NCI-H524 treated with DMSO at 0.1 percent for 48 hours (cell line): ENCODE measurements at regions not wholly inside any gene's neighbourhood (a gene's known extent, or its start where the extent isn't known, plus 50 kb on each side); places are given as distances from the start of the nearest gene placed in this dataset.

Experiments used
- DNase-seq: peaks from one replicate; lab custom pipeline; 2025; lab: John Stamatoyannopoulos, UW

GRCh38 chr18:64322189-64322588, 173.3 kb upstream of the LINC00305 start:
- DNase-seq: no peak

- no peak for DNase-seq
Measured at GRCh38 chr18:64318547-64318946, 169.7 kb upstream of the LINC00305 start.

DNA sequence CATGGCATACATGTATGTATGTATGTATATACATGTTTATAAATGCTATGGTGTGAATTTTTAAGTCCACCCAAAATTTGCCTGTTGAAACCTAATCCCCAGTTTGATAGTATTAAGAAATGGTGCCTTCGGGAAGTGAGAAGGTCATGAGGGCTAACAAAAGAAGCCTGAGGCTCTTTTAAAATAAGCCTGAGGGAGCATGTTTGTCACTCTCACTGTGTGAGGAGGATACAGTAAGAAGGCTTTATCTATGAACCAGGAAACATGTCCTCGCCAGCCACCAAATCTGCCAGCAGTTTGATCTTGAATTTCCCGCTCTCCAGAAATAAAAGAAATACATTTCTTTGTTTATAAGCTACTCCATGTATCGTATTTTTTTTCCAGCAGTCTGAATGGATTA, 163.0 kb upstream of the LINC00305 start:
- no peak for DNase-seq

DNA sequence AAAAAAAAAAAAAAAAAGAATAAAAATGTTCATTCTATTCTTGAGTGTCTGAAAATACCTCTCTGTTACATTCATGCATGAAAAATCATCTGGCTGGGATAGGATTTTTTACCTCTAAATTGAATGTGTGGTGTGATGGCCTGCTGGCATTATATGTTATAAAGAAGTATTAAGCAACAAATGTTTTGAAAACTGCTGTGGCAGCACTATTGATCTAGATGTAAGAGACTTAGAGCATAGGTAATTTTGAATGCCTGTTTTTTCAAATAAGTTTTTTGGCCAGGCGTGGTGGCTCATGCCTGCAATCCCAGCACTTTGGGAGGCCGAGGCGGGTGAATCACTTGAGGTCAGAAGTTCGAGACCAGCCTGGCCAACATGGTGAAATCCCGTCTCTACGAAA, 147.0 kb upstream of the LINC00305 start:
- DNase-seq: no peak

DNA sequence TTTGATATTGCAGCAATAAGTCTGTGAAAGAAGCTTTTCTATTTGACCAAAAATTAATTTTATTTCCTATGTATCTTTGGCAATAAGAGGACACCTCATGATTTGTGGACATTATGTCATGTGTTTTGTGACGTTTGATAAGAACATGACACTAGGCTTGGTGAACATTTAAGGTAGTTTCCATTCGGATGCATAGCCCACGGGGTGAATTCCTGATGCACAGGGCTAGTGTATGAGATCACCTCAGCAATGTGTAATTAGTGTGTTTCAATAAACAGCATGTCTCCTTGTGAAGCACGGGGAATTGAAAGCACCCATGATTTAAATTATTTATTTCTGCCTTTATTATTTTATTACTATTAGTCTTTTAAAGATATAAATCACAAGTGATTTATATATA, 146.1 kb upstream of the LINC00305 start:
- DNase-seq: no peak

DNA sequence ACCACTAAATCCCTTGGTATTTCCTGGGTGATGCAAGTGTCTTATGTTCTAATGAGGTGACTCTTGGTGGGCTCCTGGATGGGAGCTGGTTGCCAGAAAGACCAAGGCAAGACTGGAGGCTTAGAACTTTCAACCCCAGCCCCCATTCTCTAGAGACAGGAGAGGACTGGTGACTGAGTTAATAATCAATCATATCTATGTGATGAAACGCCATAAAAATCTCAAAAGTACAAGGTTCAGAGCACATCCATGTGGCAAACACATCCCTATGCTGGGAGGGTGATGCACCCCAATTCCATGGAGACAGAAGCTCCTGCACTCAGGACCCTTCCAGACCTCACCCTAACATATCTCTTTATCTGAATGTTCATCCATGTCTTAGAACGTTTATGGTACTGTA, 139.5 kb upstream of the LINC00305 start:
- no peak for DNase-seq

- no peak for DNase-seq
Measured at GRCh38 chr18:64287926-64288325, 139.0 kb upstream of the LINC00305 start.

- DNase-seq: no peak
Measured at GRCh38 chr18:64283059-64283458, 134.2 kb upstream of the LINC00305 start.

DNA sequence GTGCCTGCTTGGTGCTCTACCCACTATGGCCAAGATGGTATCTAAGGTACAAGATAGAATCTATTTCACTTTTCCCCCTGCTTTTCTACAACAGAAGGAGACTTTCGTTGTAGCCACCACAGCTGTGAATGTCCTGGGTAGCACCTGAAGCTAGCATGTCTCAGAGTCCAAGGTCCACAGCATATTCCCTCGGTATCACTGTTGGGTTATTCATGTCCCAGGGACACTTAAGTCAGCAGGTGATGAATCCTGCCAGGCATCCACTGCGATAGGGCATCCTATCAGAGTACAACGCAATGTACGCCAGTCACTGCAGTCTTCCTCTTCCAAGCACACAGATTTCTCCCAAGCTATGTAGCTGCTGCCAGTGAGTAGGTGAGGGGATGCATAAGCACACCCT, 129.1 kb upstream of the LINC00305 start:
- no peak for DNase-seq

- DNase-seq: no peak
Measured at GRCh38 chr18:64276311-64277090, 127.6 kb upstream of the LINC00305 start.

DNA sequence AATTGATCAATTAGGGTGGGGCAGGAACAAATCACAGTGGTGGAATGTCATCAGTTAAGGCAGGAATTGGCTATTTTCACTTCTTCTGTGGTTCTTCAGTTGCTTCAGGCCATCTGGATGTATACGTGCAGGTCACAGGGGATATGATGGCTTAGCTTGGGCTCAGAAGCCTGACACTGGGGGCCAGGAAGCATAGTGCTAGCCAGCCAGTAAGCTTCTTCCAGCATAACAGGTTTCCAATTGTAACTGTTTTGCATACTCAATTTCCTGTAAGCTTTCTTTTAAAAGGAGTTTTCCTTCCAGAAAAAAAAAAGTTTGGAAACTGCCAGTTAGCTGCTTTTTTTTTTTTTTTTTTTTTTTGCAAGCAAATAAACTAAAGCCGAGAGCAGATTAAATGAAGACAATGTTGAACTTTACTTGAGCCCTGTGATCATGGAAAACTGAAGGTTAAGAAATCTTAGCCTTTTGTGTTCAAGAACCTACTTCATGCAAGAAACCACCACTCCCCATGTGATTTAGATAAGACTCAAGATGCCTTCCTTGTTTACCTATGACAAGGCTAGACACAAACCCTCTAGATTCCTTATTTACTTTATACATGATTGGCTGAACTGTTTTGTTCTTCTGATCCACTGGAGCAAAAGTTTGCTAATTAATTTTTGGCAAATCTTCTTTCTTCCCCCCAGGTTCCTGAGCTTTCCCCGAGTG, 126.9 kb upstream of the LINC00305 start:
- no peak for DNase-seq

GRCh38 chr18:64273724-64274123, 124.8 kb upstream of the LINC00305 start:
- no peak for DNase-seq

DNA sequence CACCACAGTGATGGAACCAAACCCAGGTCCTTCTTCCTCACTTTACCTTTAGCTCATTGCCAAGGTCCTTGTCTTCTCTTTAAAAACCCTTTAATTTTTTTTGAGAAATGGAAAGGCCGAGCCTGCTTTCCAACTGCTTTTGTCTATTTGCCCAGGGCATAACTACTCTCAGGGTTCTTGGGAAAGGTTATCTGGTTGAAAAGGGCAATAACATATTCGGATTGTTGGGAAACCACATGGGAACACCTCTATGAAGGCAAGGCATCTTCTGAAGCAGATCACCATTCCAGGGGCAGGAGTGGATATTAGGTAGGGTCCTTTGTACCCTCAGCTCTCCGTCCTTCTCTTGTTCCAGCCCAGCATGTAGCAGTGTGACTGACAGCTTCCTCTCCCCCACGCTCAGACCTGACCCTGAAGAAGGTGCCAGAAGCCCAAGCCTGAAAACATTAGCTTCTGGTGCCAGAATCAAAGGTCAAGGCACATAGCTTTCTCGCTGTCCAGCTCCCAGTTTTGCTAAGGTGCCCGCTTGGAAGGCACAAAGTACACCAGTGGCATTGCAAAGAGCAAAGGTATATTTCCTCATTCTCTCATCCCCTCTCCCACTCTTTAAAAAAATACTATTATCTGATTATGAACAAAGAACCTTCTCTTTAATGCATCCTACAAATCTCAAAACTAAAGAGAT, 123.2 kb upstream of the LINC00305 start:
- no peak for DNase-seq

DNA sequence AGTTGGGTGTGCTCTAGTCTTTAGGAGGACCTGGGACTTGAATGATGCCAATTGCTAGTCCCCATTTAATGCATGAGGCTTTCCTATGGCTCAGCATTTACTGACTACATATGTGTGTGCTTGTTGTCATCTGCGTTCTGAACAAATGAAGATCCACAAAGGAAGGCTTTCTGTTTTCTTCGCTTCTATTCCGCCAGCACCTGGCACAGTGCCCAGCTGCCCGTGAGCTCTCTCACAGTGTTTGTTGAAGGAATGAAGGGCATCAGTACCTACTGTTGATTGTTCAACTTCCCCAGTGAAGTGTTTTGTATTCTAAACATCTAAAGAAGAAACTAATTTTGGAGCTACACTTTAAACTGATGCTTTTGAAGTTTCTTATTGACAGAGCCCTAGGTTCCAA, 122.4 kb upstream of the LINC00305 start:
- no peak for DNase-seq

- DNase-seq: no peak
Measured at GRCh38 chr18:64270608-64271007, 121.7 kb upstream of the LINC00305 start.

DNA sequence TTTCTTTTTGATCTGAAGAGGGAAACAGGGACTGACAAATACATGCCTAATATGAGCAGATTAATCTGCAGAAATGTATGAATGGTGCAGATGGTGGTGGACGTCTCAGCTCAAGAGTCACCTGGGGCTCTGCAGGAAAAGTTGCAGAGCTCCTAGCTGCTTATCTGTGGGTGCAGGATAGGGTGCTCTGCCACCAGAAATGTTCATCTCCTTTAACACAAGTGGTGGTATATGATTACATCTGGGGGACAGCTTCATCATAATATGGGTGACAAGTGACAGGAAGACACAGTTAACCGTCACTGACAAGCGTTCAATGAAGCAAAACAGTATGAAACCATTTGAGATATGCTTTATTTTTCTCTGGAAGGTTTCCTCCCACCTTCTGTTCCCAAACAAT, 121.2 kb upstream of the LINC00305 start:
- no peak for DNase-seq

DNA sequence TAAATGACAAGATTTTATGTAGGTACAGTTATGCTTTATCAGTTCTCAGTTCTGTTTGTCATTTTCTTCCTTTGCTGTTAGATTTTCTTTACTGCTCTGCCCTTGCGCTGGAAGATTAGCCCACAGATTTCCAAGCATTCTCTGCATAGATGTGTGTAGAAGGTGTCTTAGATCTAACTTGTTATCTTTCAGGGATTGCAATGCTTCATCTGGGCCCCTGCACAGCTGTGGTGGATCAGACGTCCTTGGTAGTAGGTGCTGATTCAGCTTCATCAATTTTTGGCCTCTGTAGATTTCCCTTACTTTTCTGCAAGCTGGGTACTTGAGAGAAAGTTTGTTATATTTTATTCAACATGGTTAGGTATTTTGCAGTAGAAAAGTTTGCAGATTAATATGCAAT, 115.3 kb upstream of the LINC00305 start:
- DNase-seq: no peak

DNA sequence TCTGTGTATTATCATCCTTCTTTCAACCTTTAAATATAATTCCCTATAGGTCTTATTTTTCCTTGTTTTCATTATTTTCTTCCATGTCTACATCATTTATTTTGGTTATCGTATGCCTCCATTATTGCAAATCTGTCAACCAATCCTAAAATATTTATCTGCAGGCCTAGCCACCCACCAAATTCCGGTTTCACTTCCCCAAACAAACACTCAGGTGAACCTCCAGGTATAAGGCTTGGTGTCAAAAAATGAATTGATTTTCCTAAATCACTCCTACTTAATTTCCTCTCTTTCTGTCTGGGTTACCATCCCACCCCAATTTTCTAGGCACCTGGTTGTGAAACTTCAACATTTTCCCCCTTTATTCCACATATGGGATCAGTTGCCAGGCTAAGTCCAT, 111.9 kb upstream of the LINC00305 start:
- no peak for DNase-seq

DNA sequence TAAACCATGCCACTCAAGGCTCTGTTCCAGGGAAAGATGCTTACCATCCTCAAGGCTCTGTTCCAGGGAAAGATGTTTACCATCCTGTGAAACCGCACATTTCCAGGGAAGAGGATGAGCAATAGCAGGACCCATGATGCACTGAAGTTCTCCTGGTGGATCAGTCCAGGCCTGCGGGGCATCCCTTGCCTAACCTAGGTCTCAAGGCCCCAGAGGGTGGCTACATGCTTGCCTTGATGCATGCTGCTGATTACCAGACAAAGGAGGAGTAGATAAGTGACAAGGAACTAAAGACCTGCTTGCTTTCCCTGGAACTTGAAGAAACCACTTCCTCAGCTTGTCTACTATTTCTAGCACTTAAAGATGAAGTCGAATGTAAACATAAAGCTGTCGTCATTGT, 111.0 kb upstream of the LINC00305 start:
- no peak for DNase-seq

DNA sequence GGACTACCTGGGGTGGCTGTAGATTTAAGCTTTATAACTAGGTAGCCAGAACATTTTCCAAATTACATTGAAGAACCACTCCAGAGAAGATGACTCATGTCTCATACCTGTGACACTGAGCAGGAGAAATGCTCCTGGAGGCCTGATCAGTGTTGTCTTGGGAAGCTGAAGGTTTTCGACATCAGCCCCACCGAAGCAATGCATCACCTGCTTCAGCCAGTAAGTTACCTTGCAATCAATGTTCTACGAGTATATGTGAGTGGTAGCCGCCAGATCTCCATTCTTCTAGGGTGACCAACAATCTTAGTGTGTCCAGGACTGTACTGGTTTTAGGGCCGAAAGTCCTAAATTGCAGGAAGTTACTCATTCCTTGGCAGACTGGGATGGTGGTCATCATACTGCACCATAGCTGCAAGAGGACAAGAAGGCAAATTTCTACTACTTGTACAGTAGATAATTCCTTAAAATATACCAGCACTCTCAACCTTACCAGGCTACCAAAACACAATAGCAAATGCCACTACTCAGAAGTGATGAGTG, 109.3 kb upstream of the LINC00305 start:
- DNase-seq: no peak

DNA sequence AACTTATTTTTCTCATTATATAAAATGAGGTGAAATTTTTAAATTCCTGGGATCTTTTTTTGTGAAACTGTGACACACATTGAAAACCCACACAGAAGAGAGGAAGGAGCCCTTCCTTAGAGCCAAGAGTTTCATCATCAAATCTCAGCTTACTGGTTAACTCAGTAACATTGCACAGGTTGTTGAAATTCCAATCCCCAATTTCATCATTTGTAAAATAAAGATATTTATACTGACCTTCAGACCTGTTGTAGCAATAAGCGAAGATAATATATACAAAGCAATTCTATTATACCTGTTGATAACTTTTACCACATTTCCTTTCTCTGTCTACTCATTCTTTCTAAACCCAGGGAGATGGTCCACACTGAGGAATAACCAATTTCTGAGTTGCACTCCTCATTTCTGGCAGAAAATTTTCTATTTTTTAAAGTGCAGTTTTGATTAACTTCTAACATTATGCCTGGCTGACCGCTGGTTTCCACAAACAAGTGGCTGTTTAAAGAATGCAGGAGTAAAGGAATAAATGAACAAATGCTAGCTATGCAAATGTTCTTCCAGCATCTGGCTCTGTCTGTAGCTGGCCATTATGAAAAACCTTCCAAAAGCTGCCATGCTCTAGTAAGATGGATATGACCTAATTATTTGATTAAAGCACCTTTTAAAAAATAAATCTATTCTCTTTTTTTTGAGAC, 105.7 kb upstream of the LINC00305 start:
- DNase-seq: no peak

- DNase-seq: no peak
Measured at GRCh38 chr18:64253873-64254272, 105.0 kb upstream of the LINC00305 start.
